SKM-1 (cell line): ENCODE measurements at regions not wholly inside any gene's neighbourhood (a gene's known extent, or its start where the extent isn't known, plus 50 kb on each side); places are given as distances from the start of the nearest gene placed in this dataset.

ENCODE experiments used
- DNase-seq: peaks from one replicate; lab custom pipeline; 2025; ENCODE audit not compliant: unreplicated experiment; lab: John Stamatoyannopoulos, UW

- DNase-seq: no peak
Observed at GRCh38 chr12:25824734-25825133, 133.7 kb upstream of the RASSF8 start.

DNA sequence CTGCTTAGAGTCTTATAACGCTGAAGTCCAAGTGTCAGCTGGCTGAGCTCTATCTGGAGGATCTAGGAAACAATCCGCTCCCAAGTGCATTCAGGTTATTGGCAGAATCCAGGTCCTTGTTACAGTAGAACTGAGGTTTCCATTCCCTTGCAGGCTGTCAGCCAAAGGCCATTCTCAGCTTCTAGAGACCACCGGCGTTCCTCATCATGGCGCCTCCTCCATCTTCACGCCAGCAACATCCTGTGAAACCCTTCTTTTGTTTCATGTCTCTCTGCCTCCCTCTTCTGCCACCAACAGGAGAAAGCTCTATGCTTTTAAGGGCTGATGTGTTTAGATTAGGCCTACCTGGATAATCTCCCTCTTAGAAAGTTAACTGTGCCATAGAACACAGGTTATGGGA, 133.0 kb upstream of the RASSF8 start:
- no peak for DNase-seq

GRCh38 chr12:25827141-25827540, 131.3 kb upstream of the RASSF8 start:
- DNase-seq: no peak

DNA sequence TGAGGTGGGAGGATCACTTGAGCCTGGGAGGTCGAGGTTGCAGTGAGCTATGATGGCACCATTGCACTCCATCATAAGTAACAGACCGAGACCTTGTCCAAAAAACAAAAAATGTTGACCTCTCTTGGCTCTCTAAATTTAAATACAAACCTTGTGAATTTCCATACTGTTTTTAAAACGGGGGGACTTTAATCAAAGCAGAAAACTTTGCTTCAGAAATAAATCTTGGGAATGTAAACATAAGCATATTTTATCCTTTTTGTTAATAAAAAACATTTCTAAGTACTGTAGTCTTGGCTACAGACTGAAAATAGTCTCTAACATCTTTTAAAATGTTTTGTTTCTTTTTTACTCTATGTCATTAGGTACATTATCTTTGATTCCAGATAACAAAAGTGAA, 130.7 kb upstream of the RASSF8 start:
- DNase-seq: no peak

GRCh38 chr12:25828188-25828587, 130.3 kb upstream of the RASSF8 start:
- no peak for DNase-seq

DNA sequence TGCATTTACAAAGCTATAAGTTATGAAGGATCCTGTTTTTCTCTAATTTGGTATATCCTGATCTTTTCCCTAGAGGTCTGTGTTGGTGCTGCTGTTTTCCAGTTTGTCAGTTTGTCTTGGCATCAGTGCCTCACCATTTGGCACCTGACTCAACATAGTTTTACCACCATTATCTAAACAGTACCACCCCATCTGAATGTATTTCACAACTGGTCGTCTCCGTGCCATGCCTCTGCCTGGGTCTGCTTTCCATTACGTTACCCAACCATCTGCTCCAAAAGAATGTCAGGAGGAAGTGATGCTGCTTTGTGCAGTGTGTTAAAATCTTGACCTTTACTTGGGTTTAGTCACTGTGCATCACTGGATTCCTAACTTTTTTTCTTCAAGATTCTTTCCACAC, 129.3 kb upstream of the RASSF8 start:
- no peak for DNase-seq

DNA sequence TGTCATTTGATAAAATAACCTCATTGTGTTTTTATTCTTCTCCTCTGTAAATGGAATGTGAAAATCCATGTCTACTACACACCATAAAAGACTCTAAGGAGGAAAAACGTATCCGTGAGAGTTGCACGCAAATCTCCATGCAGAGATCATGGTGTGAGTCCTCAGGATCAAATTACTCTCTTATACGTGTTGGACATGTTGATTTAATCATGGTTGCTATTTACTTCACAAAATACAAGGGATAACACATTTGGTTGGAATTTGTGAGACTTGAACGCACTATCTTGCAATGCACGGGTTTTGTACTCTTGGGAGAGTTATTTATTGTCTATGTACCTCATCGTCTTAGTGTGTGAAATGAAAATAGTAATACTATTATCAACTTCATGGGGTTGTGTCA, 128.0 kb upstream of the RASSF8 start:
- no peak for DNase-seq

DNA sequence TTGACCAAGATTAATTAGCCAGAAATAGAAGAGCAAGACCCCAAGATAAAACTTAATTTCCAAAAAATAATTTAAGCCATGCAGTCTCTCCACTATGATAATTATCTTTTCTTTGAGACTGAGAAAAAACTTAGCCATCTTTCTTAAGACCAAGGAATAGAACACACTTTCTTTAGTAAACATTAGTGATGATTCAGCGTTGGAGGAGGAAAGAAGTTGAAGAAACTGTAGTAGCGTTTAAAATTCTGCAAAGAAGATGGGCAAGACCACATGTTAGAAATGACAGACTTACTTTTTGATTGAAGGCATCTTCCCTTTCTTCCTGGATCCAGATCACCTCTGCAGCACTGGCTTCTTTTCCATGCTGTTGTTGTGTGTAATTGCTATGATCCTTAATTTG, 124.8 kb upstream of the RASSF8 start:
- no peak for DNase-seq

GRCh38 chr12:25835385-25835784, 123.1 kb upstream of the RASSF8 start:
- no peak for DNase-seq

DNA sequence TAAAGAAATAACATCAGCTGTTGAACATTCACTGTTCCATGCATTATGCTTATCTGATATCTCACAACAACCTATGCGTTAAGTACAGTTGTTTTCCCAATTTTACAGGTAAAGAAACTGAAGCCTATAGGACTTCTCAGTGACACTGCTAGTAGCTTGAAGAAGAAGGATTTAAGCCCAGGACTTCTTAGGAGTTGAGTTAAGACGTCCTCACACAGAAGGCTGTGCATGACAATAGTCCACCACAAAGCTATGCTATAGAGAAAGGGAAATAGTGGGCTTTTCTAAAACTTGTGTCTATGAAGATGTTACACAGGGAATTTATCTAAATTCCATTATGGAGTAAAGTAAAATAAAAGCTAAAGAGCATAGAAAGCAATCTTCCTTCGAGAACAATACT, 120.5 kb upstream of the RASSF8 start:
- no peak for DNase-seq

DNA sequence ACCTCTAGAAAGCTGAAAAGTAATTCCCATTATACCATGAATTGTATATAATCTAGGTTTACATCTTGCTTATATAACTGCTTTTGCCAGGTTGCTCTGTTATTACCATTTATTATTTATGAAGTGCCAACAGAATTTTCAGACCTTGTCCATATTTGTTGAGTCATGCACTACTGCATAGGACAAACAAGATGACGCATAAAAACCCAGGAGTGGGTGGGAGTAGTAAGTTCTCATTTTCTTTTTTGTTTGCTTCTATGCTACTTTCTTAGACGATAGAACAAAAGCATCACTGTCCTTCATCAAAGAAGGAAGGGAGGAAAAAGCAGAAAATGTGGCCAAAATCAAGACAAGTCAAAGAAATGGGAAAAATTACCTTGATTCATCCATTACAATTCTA, 119.0 kb upstream of the RASSF8 start:
- no peak for DNase-seq

DNA sequence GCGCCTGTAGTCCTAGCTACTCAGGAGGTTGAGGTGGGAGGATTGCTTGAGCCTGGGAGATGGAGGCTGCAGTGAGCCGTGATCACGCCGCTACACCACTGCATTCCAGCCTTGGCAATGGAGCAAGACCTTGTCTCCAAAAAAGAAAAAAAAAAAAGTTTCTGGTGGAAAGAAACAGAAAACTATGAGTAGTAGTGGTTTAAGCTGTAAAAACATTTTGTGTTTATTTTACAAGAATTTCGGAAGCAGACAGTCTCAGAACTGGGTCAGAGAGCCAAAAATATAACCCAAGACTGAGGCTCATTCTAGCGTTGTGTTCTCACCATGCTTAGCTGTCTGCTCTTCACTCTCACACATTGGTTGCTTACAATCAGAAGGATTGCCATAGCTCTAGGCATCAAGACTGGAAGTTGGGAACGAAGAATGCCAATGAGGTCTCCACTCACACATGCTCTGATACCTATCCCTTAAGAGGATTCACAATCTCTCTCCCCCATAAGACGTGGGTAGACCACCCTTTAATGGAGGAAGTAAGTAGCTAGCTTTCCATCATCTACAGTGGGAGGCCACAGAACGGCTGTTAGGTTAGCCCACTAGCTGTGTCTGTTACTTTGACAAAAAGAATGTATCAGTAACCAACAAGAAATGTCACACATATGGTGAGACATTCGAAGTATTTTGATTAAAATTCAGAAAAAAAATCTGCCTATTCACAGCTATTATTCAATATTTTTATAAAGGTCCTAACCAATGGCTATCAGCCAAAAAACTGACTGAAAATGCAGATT, 117.6 kb upstream of the RASSF8 start:
- no peak for DNase-seq

- DNase-seq: no peak
Observed at GRCh38 chr12:25842254-25842653, 116.2 kb upstream of the RASSF8 start.

- no peak for DNase-seq
Observed at GRCh38 chr12:25843976-25844375, 114.5 kb upstream of the RASSF8 start.

- no peak for DNase-seq
Observed at GRCh38 chr12:25845415-25845814, 113.1 kb upstream of the RASSF8 start.

- DNase-seq: no peak
Observed at GRCh38 chr12:25852792-25853191, 105.7 kb upstream of the RASSF8 start.

DNA sequence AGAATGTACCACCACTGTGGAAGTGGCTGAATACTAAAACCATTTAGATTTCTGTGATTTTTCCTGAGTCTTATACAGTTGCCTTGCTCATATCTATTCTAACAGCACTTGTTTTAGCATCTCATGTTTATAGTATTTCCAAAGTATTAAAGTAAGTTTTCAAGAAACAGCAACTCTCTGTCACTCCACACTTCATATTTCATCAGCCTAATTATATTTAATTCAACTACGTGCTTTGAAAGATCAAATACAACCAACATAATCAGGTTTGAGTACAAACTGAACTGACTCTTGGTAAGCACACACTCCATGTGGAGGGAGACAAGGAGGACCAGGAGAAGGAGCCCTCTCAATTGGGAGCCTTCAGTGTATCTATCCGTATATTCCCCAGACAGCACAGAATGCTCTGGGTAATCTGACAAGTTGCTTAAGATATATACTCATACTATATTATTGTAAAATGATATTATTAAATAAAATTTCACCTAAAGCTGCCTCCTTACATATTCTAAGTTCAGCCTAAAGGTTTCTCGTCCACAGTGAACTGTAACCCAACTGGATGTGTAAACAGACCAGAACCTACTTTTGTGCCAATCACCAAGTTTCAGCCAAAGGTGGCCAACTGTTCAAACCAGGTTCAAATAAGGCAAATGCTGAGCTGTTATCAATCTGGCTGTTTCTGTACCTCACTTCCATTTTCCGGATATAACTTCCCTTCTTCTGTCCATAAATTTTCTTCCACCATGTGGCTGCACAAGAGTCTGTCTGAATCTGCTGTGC, 105.0 kb upstream of the RASSF8 start:
- DNase-seq: no peak

DNA sequence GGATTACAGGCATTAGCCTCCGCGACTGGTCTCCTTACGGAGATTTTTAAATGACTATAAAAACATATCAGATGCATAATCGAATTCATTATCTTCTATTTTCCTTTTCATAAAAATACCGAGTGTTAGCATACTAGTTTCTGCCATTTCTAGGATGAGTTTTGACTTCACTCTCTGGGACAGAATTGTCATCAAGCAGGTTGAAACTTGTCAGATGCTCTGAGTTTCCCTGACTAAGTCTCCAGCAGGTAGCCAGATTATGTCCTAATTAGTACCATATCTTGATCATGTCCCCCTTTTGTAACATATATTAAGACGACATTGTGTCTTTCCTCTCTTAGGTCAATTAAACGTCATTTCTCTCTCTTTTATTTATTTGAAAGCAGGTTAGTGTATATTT, 103.5 kb upstream of the RASSF8 start:
- no peak for DNase-seq

DNA sequence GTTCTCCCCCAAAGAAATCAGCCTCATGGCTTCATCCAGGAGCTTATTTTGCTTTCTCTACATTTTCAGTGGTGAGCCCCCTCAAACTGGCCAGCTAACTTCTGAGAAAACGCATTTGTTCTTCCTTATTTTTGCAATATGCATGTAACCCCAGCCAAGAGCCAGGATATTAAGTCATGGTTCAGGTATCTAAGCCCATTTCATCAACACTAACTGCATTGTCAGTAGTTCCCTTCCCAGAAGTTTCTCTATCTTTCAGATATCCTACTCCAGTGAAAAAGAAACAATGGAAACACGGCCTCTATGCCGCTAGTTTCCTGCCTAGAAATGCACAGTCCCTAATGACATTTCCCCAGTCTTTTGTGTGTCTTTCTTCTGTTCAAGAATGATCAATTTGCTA, 102.8 kb upstream of the RASSF8 start:
- no peak for DNase-seq

GRCh38 chr12:25859976-25860375, 98.5 kb upstream of the RASSF8 start:
- DNase-seq: no peak

DNA sequence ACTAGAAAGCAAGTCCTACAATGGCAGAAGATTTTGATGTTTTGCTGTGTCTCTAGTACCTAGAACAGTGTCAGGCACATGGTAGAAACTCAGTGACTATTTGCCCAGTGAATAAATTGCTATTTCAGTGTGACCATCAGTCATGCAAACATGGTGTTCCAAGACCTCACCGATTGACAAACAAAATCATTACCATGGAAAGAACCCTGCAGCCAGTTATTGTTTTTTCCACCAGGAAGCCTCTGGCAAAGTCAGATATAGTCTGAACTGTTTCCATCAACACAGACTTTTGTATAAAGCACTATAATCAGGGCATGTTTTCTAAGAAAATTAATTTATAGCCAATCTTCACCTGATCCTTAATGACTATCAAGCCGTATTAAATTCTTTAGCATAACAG, 97.3 kb upstream of the RASSF8 start:
- no peak for DNase-seq
